Spleen (tissue), 7 donors: ENCODE measurements at regions not wholly inside any gene's neighbourhood (a gene's known extent, or its start where the extent isn't known, plus 50 kb on each side); places are given as distances from the start of the nearest gene placed in this dataset.

Source experiments
- CTCF ChIP-seq, 11 experiments: fragments of 200-600 bp in 7 of 11; fragments of 450-650 bp in 4 of 11; sonication (generic) in 4 of 11; IDR thresholded peaks in 8 of 11; conservative IDR thresholded peaks in 3 of 11; 1 replicate in 7 of 11; 2 replicates in 4 of 11; pipeline versions ENCODE4 v1.4.0 to v1.8.0; 2016 to 2021; ENCODE audit warnings: antibody characterized with exemption in 11 of 11, inconsistent platforms in 4 of 11, mild to moderate bottlenecking in 1 of 11
- POLR2AphosphoS5 ChIP-seq, 3 donors: sonication (generic); formaldehyde crosslinking; IDR thresholded peaks; one replicate each; pipeline ENCODE4 v1.5.1; 2017; ENCODE audit warnings: antibody characterized with exemption in 3 of 3
- donor health status: DM: no; HTN: no; CAD: no; lungs with moderate emphysema.
- donor health status: DM: no; HTN: no; CAD: no.
- donor health status: DM: no; HTN: no; CAD: no.

GRCh38 chr7:115356999-115357702, 435.3 kb downstream of the MDFIC start:
- TF ChIP-seq POLR2AphosphoS5 (IDR thresholded peaks at IDR 0.05) (no peak), CTCF (IDR thresholded peaks at IDR 0.05 in 8 of 11, conservative IDR thresholded peaks at IDR 0.05 in 3 of 11) (no peak)
